MCF 10A (cell line): ENCODE measurements at regions not wholly inside any gene's neighbourhood (a gene's known extent, or its start where the extent isn't known, plus 50 kb on each side); places are given as distances from the start of the nearest gene placed in this dataset.

ENCODE experiments used
- BruUV-seq: library from RNA; stranded (reverse); fragments of 400-500 nt; replicated peaks from 2 replicates; lab custom pipeline; 2021; lab: Mats Ljungman, UMichigan
- CTCF ChIA-PET: fragments of 300-600 bp; sonication (Branson Sonifier 250); formaldehyde crosslinking; extraction: SDS; loops from one replicate; lab custom pipeline; 2021; ENCODE audit warnings: antibody characterized with exemption, inconsistent platforms; lab: Yijun Ruan, JAX
- POLR2A ChIA-PET: fragments of 300-600, 350-650 bp; sonication (Branson Sonifier 250); formaldehyde crosslinking; extraction: SDS; loops from one replicate; lab custom pipeline; 2020; ENCODE audit warnings: antibody characterized with exemption, inconsistent platforms; lab: Yijun Ruan, JAX
- DNase-seq: peaks from one replicate; pipeline ENCODE4 v3.0.0-alpha.2; 2018; ENCODE audit not compliant: unreplicated experiment
- H3K27ac Mint-ChIP-seq: one replicate; pipeline ENCODE4 v1.8.0; 2022; ENCODE audit warnings: mild to moderate bottlenecking, low read depth, mixed read lengths; ENCODE audit not compliant: unreplicated experiment
- H3K27me3 Mint-ChIP-seq: one replicate; pipeline ENCODE4 v1.8.0; 2022; ENCODE audit warnings: mixed read lengths; ENCODE audit not compliant: insufficient read depth, unreplicated experiment
- H3K36me3 Mint-ChIP-seq: one replicate; pipeline ENCODE4 v1.8.0; 2022; ENCODE audit warnings: mild to moderate bottlenecking, moderate library complexity, mixed read lengths; ENCODE audit not compliant: insufficient read depth, unreplicated experiment
- H3K4me1 Mint-ChIP-seq: one replicate; pipeline ENCODE4 v1.8.0; 2022; ENCODE audit warnings: mixed read lengths; ENCODE audit not compliant: insufficient read depth, unreplicated experiment
- H3K4me3 Mint-ChIP-seq: one replicate; pipeline ENCODE4 v1.8.0; 2022; ENCODE audit warnings: mild to moderate bottlenecking, moderate library complexity, mixed read lengths; ENCODE audit not compliant: unreplicated experiment
- H3K9me3 Mint-ChIP-seq: one replicate; pipeline ENCODE4 v1.8.0; 2022; ENCODE audit warnings: mixed read lengths; ENCODE audit not compliant: unreplicated experiment
- intact Hi-C: fragments of 100-400 bp; cut with micrococcal nuclease; formaldehyde crosslinking; loops from 2 replicates; pipeline ENCODE4 v1.14.1; 2022
- TF ChIP-seq, protein P1 (sequence below): fragments of 200-600 bp; IDR thresholded peaks from one replicate; pipeline ENCODE4 v1.8.0; 2022; ENCODE audit warnings: antibody characterized with exemption, mild to moderate bottlenecking; ENCODE audit not compliant: unreplicated experiment

DNA sequence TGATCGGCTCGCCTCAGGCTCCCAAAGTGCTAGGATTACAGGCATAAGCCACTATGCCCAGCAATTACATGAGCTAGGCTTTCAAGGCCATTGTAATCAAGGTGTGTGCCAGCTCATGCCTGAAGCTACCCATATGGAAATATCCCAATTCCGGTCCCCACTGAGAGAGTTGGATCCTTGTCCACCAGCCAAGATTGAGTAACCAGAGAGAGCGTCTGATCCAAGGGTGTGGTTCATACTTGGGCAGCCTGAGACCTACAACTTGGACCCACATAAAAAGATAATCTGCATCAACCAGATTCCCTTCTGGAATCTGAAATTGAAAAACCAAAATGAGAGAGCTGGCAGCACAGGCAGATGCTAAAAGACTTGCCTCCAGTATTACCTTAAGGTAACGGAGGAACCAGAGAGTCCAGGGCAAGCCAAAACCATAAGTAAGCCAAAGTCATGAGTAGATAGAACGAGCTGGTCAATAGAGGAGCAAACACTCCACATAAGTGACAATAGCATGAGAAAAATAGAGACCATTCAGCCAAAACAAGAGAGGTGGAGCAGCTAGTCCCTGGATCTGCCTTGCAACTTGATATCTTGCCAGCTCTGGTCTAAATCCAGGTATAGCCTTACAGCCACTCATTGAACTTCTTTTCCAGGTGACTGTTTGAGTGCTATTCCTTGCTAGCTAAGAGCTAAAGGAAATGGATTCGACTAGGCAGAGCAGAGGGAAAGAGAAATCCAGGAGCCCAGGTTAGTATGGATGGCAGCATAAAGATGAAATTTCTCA lies 63.8 kb upstream of the ATP1A1 start:
- DNase-seq: peak; percentile 96
- no peak overlapping the region for H3K27ac Mint-ChIP-seq
- BruUV-seq: no TSS peak
- H3K4me1 Mint-ChIP-seq: peaks cover 11% of the 10 kb centered on the region
- CTCF ChIA-PET: interaction anchor here (0.9 to 3.5 kb wide), 2 partner anchors 75 to 176 kb away, joined by 3 to 13 read pairs; no protein-coding TSS in a partner anchor
- intact Hi-C loops: no loop called here
- H3K27me3 Mint-ChIP-seq: no peaks in the 10 kb centered on the region
- H3K36me3 Mint-ChIP-seq: no peaks in the 10 kb centered on the region
- TF ChIP-seq, protein P1, sequence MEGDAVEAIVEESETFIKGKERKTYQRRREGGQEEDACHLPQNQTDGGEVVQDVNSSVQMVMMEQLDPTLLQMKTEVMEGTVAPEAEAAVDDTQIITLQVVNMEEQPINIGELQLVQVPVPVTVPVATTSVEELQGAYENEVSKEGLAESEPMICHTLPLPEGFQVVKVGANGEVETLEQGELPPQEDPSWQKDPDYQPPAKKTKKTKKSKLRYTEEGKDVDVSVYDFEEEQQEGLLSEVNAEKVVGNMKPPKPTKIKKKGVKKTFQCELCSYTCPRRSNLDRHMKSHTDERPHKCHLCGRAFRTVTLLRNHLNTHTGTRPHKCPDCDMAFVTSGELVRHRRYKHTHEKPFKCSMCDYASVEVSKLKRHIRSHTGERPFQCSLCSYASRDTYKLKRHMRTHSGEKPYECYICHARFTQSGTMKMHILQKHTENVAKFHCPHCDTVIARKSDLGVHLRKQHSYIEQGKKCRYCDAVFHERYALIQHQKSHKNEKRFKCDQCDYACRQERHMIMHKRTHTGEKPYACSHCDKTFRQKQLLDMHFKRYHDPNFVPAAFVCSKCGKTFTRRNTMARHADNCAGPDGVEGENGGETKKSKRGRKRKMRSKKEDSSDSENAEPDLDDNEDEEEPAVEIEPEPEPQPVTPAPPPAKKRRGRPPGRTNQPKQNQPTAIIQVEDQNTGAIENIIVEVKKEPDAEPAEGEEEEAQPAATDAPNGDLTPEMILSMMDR: no peak
- H3K9me3 Mint-ChIP-seq: no peaks in the 10 kb centered on the region
- POLR2A ChIA-PET: interaction anchor here (0.7 to 3.3 kb wide), 16 partner anchors 8 to 153 kb away, joined by 3 to 23 read pairs (median 4); no protein-coding TSS in a partner anchor
- no peak overlapping the region for H3K4me3 Mint-ChIP-seq

DNA sequence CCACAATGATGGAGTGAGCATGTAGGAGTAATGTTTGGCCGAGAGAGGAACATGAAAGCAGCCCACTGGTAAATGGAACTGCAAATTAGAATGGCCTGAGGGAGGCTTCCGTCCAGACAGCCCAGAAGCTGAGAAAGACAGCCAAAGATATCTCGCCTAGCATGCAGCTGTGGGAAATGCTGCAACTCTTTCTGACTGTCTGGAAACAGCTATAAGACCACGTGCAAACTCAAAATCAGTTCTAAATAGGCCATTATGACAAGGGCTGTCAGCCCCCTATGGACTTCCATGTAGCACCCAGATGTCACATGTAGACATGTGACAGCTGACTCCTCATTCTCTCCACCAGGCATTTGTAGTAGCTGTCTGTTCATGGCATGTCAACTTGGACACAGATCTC lies 62.9 kb upstream of the ATP1A1 start:
- no peak for DNase-seq

DNA sequence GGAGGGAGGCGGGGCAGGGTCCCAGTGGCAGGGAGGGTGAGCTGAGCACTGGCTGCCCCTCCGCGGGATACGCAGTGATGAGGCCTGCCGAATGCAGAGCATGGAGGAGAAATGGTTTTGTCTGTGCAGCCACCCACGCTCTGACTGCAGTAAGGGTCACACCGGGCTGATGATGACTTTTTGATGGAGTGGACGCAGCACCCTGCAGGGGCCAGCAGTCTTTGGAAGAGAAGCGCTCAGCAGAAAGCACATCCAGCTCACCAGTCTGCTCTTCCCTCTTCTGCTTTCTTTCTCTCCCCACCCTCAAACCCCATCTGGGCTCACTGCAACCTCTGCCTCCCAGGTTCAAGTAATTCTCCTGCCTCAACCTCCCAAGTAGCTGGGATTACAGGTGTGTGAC lies 61.9 kb upstream of the ATP1A1 start:
- Mint-ChIP-seq H3K9me3 (no peaks in the 10 kb centered on the region), H3K27ac (no peak overlapping the region), H3K27me3 (no peaks in the 10 kb centered on the region), H3K4me1 (peaks cover 11% of the 10 kb centered on the region), H3K36me3 (no peaks in the 10 kb centered on the region), H3K4me3 (no peak overlapping the region)
- DNase-seq: no peak
- intact Hi-C loops: no loop called here
- ChIA-PET POLR2A (interaction anchor here (3.3 kb wide), 1 partner anchor 29 kb away, joined by 14 read pairs; no protein-coding TSS in a partner anchor), CTCF (interaction anchor here (0.6 to 3.5 kb wide), 2 partner anchors 57 to 174 kb away, joined by 4 to 13 read pairs; no protein-coding TSS in a partner anchor)
- TF ChIP-seq, protein P1: no peak
- no TSS peak for BruUV-seq

More for the DNA sequence above, 62.9 kb upstream of the ATP1A1 start:
- no peaks in the 10 kb centered on the region for H3K36me3 Mint-ChIP-seq
- H3K27me3 Mint-ChIP-seq: no peaks in the 10 kb centered on the region
- no peak overlapping the region for H3K4me3 Mint-ChIP-seq
- intact Hi-C loops: no loop called here
- no peak overlapping the region for H3K27ac Mint-ChIP-seq
- POLR2A ChIA-PET: interaction anchor here (0.9 to 3.3 kb wide), 7 partner anchors 12 to 66 kb away, joined by 3 to 23 read pairs (median 8); no protein-coding TSS in a partner anchor
- H3K9me3 Mint-ChIP-seq: no peaks in the 10 kb centered on the region
- no TSS peak for BruUV-seq
- H3K4me1 Mint-ChIP-seq: peaks cover 11% of the 10 kb centered on the region
- TF ChIP-seq, protein P1: no peak
- CTCF ChIA-PET: interaction anchor here (3.5 kb wide), 1 partner anchor 175 kb away, joined by 13 read pairs; no protein-coding TSS in a partner anchor
